HEK293T (cell line): ENCODE measurements at regions not wholly inside any gene's neighbourhood (a gene's known extent, or its start where the extent isn't known, plus 50 kb on each side); places are given as distances from the start of the nearest gene placed in this dataset.
"Not testable (repeated sequence)": the region's sequence is repeated elsewhere in the genome, so short reads cannot be mapped to it uniquely, and the experiment has no call there.

Experiments used
- CTCF ChIA-PET: fragments of 350-600 bp; formaldehyde crosslinking; extraction: SDS; loops from one replicate; lab custom pipeline; 2021; ENCODE audit warnings: antibody characterized with exemption, inconsistent platforms; lab: Yijun Ruan, JAX
- POLR2A ChIA-PET: fragments of 350-600 bp; formaldehyde crosslinking; extraction: SDS; loops from one replicate; lab custom pipeline; 2020; ENCODE audit warnings: antibody characterized with exemption, inconsistent platforms; lab: Yijun Ruan, JAX
- DNase-seq: peaks from one replicate; pipeline ENCODE4 v3.0.0; 2012; ENCODE audit warnings: mixed read lengths; ENCODE audit errors: extremely low spot score
- ARNT ChIP-seq: fragments of 450-650 bp; IDR thresholded peaks from 2 replicates; pipeline ENCODE4 v1.6.1; 2017; ENCODE audit warnings: mild to moderate bottlenecking
- BHLHE40 ChIP-seq: fragments of 450-650 bp; IDR thresholded peaks from 2 replicates; pipeline ENCODE4 v1.6.1; 2016; ENCODE audit warnings: mild to moderate bottlenecking, moderate library complexity, borderline replicate concordance
- CTBP1 ChIP-seq: fragments of 450-650 bp; IDR thresholded peaks from 2 replicates; pipeline ENCODE4 v1.6.1; 2016; ENCODE audit warnings: borderline replicate concordance
- ELF4 ChIP-seq: fragments of 450-650 bp; IDR thresholded peaks from 2 replicates; pipeline ENCODE4 v1.6.1; 2017; ENCODE audit warnings: antibody characterized with exemption
- FOXA1 ChIP-seq: fragments of 450-650 bp; IDR thresholded peaks from 2 replicates; pipeline ENCODE4 v1.6.1; 2016; ENCODE audit warnings: mild to moderate bottlenecking
- FOXK2 ChIP-seq: fragments of 450-650 bp; IDR thresholded peaks from 2 replicates; pipeline ENCODE4 v1.6.1; 2016; ENCODE audit warnings: mild to moderate bottlenecking
- FOXM1 ChIP-seq: fragments of 450-650 bp; IDR thresholded peaks from 2 replicates; pipeline ENCODE4 v1.6.1; 2017; ENCODE audit warnings: mild to moderate bottlenecking, borderline replicate concordance
- HDGF ChIP-seq: fragments of 450-650 bp; IDR thresholded peaks from 2 replicates; pipeline ENCODE4 v1.6.1; 2017; ENCODE audit warnings: antibody characterized with exemption, borderline replicate concordance
- L3MBTL2 ChIP-seq: fragments of 450-650 bp; conservative IDR thresholded peaks from 2 replicates; pipeline ENCODE4 v1.6.1; 2016; ENCODE audit warnings: mild to moderate bottlenecking
- LEF1 ChIP-seq: fragments of 450-650 bp; IDR thresholded peaks from 2 replicates; pipeline ENCODE4 v1.6.1; 2017; ENCODE audit warnings: mild to moderate bottlenecking, borderline replicate concordance
- NFRKB ChIP-seq: fragments of 450-650 bp; IDR thresholded peaks from 2 replicates; pipeline ENCODE4 v1.6.1; 2016; ENCODE audit warnings: mild to moderate bottlenecking, moderate library complexity
- PKNOX1 ChIP-seq: fragments of 450-650 bp; IDR thresholded peaks from 2 replicates; pipeline ENCODE4 v1.6.1; 2016
- SP1 ChIP-seq: fragments of 450-650 bp; IDR thresholded peaks from 2 replicates; pipeline ENCODE4 v1.6.1; 2017
- SUZ12 ChIP-seq: fragments of 450-650 bp; IDR thresholded peaks from 2 replicates; pipeline ENCODE4 v1.6.1; 2016; ENCODE audit warnings: mild to moderate bottlenecking
- TARDBP ChIP-seq: fragments of 450-650 bp; IDR thresholded peaks from 2 replicates; pipeline ENCODE4 v1.6.1; 2016
- ZNF384 ChIP-seq: fragments of 450-650 bp; IDR thresholded peaks from 2 replicates; pipeline ENCODE4 v1.6.1; 2016

- POLR2A ChIA-PET, result no interaction called here
- TF ChIP-seq SUZ12, result no peak
- TF ChIP-seq SP1, result no peak
- TF ChIP-seq NFRKB, result no peak
- TF ChIP-seq HDGF, result no peak
- TF ChIP-seq TARDBP, result no peak
- TF ChIP-seq L3MBTL2, result no peak
- no peak for TF ChIP-seq ARNT
- TF ChIP-seq ZNF384, result no peak
- no peak for TF ChIP-seq ELF4
- TF ChIP-seq LEF1, result no peak
- no peak for TF ChIP-seq BHLHE40
- TF ChIP-seq CTBP1, result no peak
- CTCF ChIA-PET, result no interaction called here
- DNase-seq, result no peak
These were observed 247.0 kb upstream of the SLC30A5 start for GRCh38 chr5:68846828-68847227.

GRCh38 chr5:68848091-68848490 is 245.7 kb upstream of the SLC30A5 start:
- POLR2A ChIA-PET, result no interaction called here

GRCh38 chr5:68849103-68849502 is 244.7 kb upstream of the SLC30A5 start:
- DNase-seq, result no peak
- TF ChIP-seq LEF1, result no peak
- no peak for TF ChIP-seq PKNOX1
- TF ChIP-seq BHLHE40, result no peak
- ChIA-PET CTCF (no interaction called here), POLR2A (no interaction called here)

More at GRCh38 chr5:68848091-68848490, 245.7 kb upstream of the SLC30A5 start:
- no peak for DNase-seq
- CTCF ChIA-PET, result no interaction called here
- no peak for TF ChIP-seq BHLHE40
- TF ChIP-seq ZNF384, result no peak

- TF ChIP-seq SP1 (no peak), L3MBTL2 (no peak), CTBP1 (no peak), FOXM1 (no peak), BHLHE40 (no peak)
- ChIA-PET CTCF (no interaction called here), POLR2A (no interaction called here)
- DNase-seq, result no peak
These were observed 243.9 kb upstream of the SLC30A5 start for GRCh38 chr5:68849906-68850305.

GRCh38 chr5:68861099-68861498 is 232.7 kb upstream of the SLC30A5 start:
- CTCF ChIA-PET, result no interaction called here
- POLR2A ChIA-PET, result no interaction called here
- DNase-seq, result no peak
- TF ChIP-seq FOXA1 (no peak), HDGF (no peak), FOXK2 (no peak), ELF4 (no peak), CTBP1 (no peak), SUZ12 (no peak), BHLHE40 (no peak), SP1 (no peak), FOXM1 (no peak), NFRKB (no peak), PKNOX1 (no peak), L3MBTL2 (no peak), ZNF384 (no peak), TARDBP (no peak), ARNT (no peak), LEF1 (no peak)

GRCh38 chr5:68862560-68862959 is 231.3 kb upstream of the SLC30A5 start:
- CTCF ChIA-PET, result no interaction called here
- TF ChIP-seq HDGF (no peak), TARDBP (no peak), SUZ12 (no peak), LEF1 (no peak), FOXA1 (no peak), SP1 (no peak), PKNOX1 (no peak), ELF4 (no peak), BHLHE40 (no peak), CTBP1 (no peak), ARNT (no peak), NFRKB (no peak), FOXK2 (no peak)
- POLR2A ChIA-PET, result no interaction called here
- no peak for DNase-seq

- DNase-seq, POLR2A ChIA-PET, CTCF ChIA-PET: not testable (repeated sequence)
These were observed 228.6 kb upstream of the SLC30A5 start for GRCh38 chr5:68865192-68865591.
